ENCODE measurements at regions not wholly inside any gene's neighbourhood (a gene's known extent, or its start where the extent isn't known, plus 50 kb on each side); places are given as distances from the start of the nearest gene placed in this dataset.

DNA sequence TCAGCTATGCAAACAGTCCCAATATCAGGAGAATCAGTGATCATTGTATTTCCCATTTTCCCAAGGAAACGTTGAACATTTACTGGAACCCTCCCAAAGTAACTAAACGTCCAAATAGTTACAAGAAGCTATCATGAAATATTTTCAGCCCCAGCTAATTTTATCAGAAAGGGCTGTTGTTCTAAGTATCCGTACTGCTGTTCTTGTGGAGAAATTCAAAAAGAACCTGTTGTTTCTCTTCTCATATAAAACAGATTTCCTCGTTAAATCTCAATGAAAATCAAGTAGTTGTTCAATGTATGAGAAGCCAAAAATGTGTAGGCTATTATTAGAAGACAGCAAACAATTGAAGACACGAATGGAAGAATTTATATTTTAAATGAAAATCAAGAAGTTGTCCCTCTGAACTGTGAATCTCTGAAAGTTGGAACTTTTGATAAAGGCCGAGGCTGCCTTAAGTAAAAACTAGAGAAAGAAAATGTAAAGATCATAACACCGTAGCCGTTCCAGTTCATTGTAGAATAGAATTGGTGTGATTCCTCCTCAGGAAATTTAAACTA is 107.7 kb downstream of the HFE start:
- Histone ChIP-seq H3K27ac (ENCODE audit: low read length in 2 of 2) (peak overlapping the region; percentile 78 to 95), H3K79me2 (ENCODE audit: control insufficient read depth, insufficient read depth, low read length) (peaks cover 76% of the 10 kb centered on the region), H3K4me2 (replicated peaks; ENCODE audit: low read depth, low read length, poor library complexity, severe bottlenecking) (peak overlapping the region; percentile 88), H3K4me1 (ENCODE audit: control insufficient read depth in 2 of 2, insufficient read depth in 2 of 2, low read length in 2 of 2) (peaks cover 11 to 26% of the 10 kb centered on the region in 2 donors), H4K20me1 (ENCODE audit: control insufficient read depth, insufficient read depth, low read length, poor library complexity, severe bottlenecking) (peaks cover 24% of the 10 kb centered on the region), H2AFZ (ENCODE audit: insufficient read depth, low read depth, low read length, poor library complexity, severe bottlenecking) (peak overlapping the region; percentile 62), H3K27me3 (replicated peaks in 1 of 4; ENCODE audit: control extremely low read depth in 1 of 4, control insufficient read depth in 3 of 4, insufficient read depth in 4 of 4, low read length in 3 of 4) (no peaks in the 10 kb centered on the region), H3K4me3 (ENCODE audit: control extremely low read depth in 1 of 5, extremely low read depth in 1 of 5, insufficient read depth in 1 of 5, low read depth in 2 of 5, low read length in 4 of 5) (peak overlapping the region; percentile 78 to 100 (median 90)), H3K9ac (ENCODE audit: low read length) (peak overlapping the region; percentile 83), H3K9me3 (ENCODE audit: control extremely low read depth in 1 of 3, control insufficient read depth in 2 of 3, insufficient read depth in 1 of 3, low read length in 2 of 3) (peaks cover 0 to 4% (median 0%) of the 10 kb centered on the region in 3 donors), H3K36me3 (replicated peaks in 1 of 2; ENCODE audit: control extremely low read depth in 1 of 2, control insufficient read depth in 1 of 2, extremely low read depth in 1 of 2, insufficient read depth in 2 of 2, low read length in 1 of 2) (no peaks in the 10 kb centered on the region)
- H3K27me3 Mint-ChIP-seq = no peaks in the 10 kb centered on the region
- DNase-seq (no peak), ATAC-seq (ENCODE audit: low read depth) (no peak)
- H3K27ac Mint-ChIP-seq = peak overlapping the region; percentile 96
- CTCF ChIA-PET = interaction anchor here (0.6 to 5.7 kb wide), 9 partner anchors 10 to 1552 kb away, joined by 3 to 31 read pairs (median 4); a partner anchor contains a TSS
- WGBS (ENCODE audit: insufficient coverage) = 60% methylated on average over 1 of the region's 8 CpGs
- POLR2A ChIA-PET = interaction anchor here (0.5 to 8.2 kb wide), 15 partner anchors 10 to 1643 kb away, joined by 3 to 305 read pairs (median 49); a partner anchor contains a TSS
- peak overlapping the region; percentile 91 for H3K4me3 Mint-ChIP-seq
- H3K4me1 Mint-ChIP-seq = peaks cover 32% of the 10 kb centered on the region
- intact Hi-C loops (cut with micrococcal nuclease) = loop anchor here (1.0 to 10.0 kb wide), 5 partner anchors 71 to 1672 kb away; partner anchors contain the start of gene ABT1
- no peak for TF ChIP-seq EZH2 (IDR thresholded peaks at IDR 0.05; ENCODE audit: borderline replicate concordance, insufficient read depth, low read depth, low read length, poor library complexity, severe bottlenecking)
- TF ChIP-seq, protein P1, sequence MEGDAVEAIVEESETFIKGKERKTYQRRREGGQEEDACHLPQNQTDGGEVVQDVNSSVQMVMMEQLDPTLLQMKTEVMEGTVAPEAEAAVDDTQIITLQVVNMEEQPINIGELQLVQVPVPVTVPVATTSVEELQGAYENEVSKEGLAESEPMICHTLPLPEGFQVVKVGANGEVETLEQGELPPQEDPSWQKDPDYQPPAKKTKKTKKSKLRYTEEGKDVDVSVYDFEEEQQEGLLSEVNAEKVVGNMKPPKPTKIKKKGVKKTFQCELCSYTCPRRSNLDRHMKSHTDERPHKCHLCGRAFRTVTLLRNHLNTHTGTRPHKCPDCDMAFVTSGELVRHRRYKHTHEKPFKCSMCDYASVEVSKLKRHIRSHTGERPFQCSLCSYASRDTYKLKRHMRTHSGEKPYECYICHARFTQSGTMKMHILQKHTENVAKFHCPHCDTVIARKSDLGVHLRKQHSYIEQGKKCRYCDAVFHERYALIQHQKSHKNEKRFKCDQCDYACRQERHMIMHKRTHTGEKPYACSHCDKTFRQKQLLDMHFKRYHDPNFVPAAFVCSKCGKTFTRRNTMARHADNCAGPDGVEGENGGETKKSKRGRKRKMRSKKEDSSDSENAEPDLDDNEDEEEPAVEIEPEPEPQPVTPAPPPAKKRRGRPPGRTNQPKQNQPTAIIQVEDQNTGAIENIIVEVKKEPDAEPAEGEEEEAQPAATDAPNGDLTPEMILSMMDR (IDR thresholded peaks at IDR 0.05) = no peak
- H3K9me3 Mint-ChIP-seq (ENCODE audit: insufficient read depth) = no peaks in the 10 kb centered on the region

DNA sequence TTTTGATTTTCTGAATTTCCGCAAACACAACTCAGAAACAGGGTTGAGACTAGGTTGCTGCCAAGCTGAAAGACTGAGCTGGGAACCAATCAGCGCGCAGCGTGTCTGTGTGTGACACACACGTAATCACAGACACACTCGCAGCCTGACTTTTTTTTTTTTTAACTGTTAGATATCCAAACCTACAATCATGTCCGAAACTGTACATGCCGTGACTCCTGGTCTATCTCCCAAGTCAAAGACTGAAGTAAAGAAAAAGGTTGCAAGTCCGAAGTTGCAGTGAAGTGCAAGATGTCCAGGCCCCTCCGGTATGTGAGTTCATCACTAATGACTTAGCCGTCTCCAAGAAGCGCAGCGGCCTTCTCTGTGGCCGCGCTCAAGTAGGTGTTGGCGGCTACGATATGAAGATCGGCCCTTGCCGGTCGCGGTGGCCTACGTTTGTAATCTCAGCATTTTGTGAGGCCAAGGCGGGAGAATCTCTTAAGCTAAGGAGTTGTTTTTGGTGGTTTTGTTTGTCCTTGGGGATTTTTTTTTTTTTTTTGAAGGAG is 108.2 kb downstream of the HFE start:
- POLR2A ChIA-PET = interaction anchor here (0.5 to 8.2 kb wide), 19 partner anchors 9 to 1698 kb away, joined by 3 to 305 read pairs (median 38); a partner anchor contains a TSS
- WGBS (ENCODE audit: insufficient coverage) = 4% methylated on average over 21 of the region's 23 CpGs

More for the DNA sequence above, 108.2 kb downstream of the HFE start:
- Histone ChIP-seq H3K4me2 (replicated peaks; ENCODE audit: low read depth, low read length, poor library complexity, severe bottlenecking) (peak overlapping the region; percentile 88), H2AFZ (ENCODE audit: insufficient read depth, low read depth, low read length, poor library complexity, severe bottlenecking) (peak overlapping the region; percentile 62), H3K27ac (ENCODE audit: low read length in 2 of 2) (peak overlapping the region; percentile 78 to 95), H4K20me1 (ENCODE audit: control insufficient read depth, insufficient read depth, low read length, poor library complexity, severe bottlenecking) (peaks cover 24% of the 10 kb centered on the region), H3K4me3 (ENCODE audit: control extremely low read depth in 1 of 5, extremely low read depth in 1 of 5, insufficient read depth in 1 of 5, low read depth in 2 of 5, low read length in 4 of 5) (peak overlapping the region; percentile 78 to 100 (median 90)), H3K79me2 (ENCODE audit: control insufficient read depth, insufficient read depth, low read length) (peaks cover 71% of the 10 kb centered on the region), H3K27me3 (replicated peaks in 1 of 4; ENCODE audit: control extremely low read depth in 1 of 4, control insufficient read depth in 3 of 4, insufficient read depth in 4 of 4, low read length in 3 of 4) (no peaks in the 10 kb centered on the region), H3K9me3 (ENCODE audit: control extremely low read depth in 1 of 3, control insufficient read depth in 2 of 3, insufficient read depth in 1 of 3, low read length in 2 of 3) (peaks cover 0 to 4% (median 0%) of the 10 kb centered on the region in 3 donors), H3K36me3 (replicated peaks in 1 of 2; ENCODE audit: control extremely low read depth in 1 of 2, control insufficient read depth in 1 of 2, extremely low read depth in 1 of 2, insufficient read depth in 2 of 2, low read length in 1 of 2) (no peaks in the 10 kb centered on the region), H3K4me1 (ENCODE audit: control insufficient read depth in 2 of 2, insufficient read depth in 2 of 2, low read length in 2 of 2) (peaks cover 16 to 31% of the 10 kb centered on the region in 2 donors), H3K9ac (ENCODE audit: low read length) (peak overlapping the region; percentile 83)
- ATAC-seq (ENCODE audit: low read depth) (peak; percentile 39), DNase-seq (peak; percentile 92)
- Mint-ChIP-seq H3K9me3 (ENCODE audit: insufficient read depth) (no peaks in the 10 kb centered on the region), H3K4me1 (peaks cover 38% of the 10 kb centered on the region), H3K4me3 (peak overlapping the region; percentile 91), H3K27me3 (no peaks in the 10 kb centered on the region), H3K27ac (peak overlapping the region; percentile 96)
- CTCF ChIA-PET = interaction anchor here (0.6 to 5.7 kb wide), 12 partner anchors 10 to 1552 kb away, joined by 3 to 40 read pairs (median 4); a partner anchor contains a TSS
- intact Hi-C loops (cut with micrococcal nuclease) = loop anchor here (1.0 to 10.0 kb wide), 5 partner anchors 71 to 1672 kb away; partner anchors contain the start of gene ABT1
- TF ChIP-seq, protein P1 (IDR thresholded peaks at IDR 0.05) = no peak
- no peak for TF ChIP-seq EZH2 (IDR thresholded peaks at IDR 0.05; ENCODE audit: borderline replicate concordance, insufficient read depth, low read depth, low read length, poor library complexity, severe bottlenecking)

Measured in B cell (primary cell).